CD14-positive monocyte (primary cell): ENCODE measurements at regions not wholly inside any gene's neighbourhood (a gene's known extent, or its start where the extent isn't known, plus 50 kb on each side); places are given as distances from the start of the nearest gene placed in this dataset.

ENCODE experiments used
- DNase-seq, 3 donors: peaks; one replicate each; pipeline ENCODE4 v3.0.0-alpha.2; 2011 to 2022
- H2AFZ ChIP-seq: 2 replicates; pipeline ENCODE4 v1.6.0; 2012; ENCODE audit warnings: mild to moderate bottlenecking, low read depth, low read length, inconsistent platforms; ENCODE audit not compliant: insufficient read depth, poor library complexity, severe bottlenecking
- H3K27ac ChIP-seq, 2 donors: 1 replicate in 1 of 2; 2 replicates in 1 of 2; pipeline ENCODE4 v1.5.1; 2012 to 2013; ENCODE audit warnings: low read length in 2 of 2, control low read depth in 1 of 2, inconsistent platforms in 1 of 2, low read depth in 1 of 2, mild to moderate bottlenecking in 1 of 2
- H3K27me3 ChIP-seq, 2 donors: one replicate each; pipeline versions ENCODE4 v1.6.0 to v1.6.1; 2011 to 2013; ENCODE audit warnings: low read length in 2 of 2; ENCODE audit not compliant: control insufficient read depth in 2 of 2, insufficient read depth in 2 of 2
- H3K36me3 ChIP-seq, 2 donors: replicated peaks in 1 of 2; 1 replicate in 1 of 2; 2 replicates in 1 of 2; pipeline versions ENCODE4 v1.5.1 to v1.6.1; 2012 to 2013; ENCODE audit warnings: low read length in 2 of 2, control low read depth in 1 of 2, inconsistent platforms in 1 of 2, mild to moderate bottlenecking in 1 of 2; ENCODE audit not compliant: insufficient read depth in 2 of 2, control insufficient read depth in 1 of 2
- H3K4me1 ChIP-seq, 2 donors: 1 replicate in 1 of 2; 2 replicates in 1 of 2; pipeline versions ENCODE4 v1.5.1 to v1.6.1; 2012 to 2013; ENCODE audit warnings: low read length in 2 of 2, control low read depth in 1 of 2, inconsistent platforms in 1 of 2, mild to moderate bottlenecking in 1 of 2, moderate library complexity in 1 of 2; ENCODE audit not compliant: insufficient read depth in 2 of 2, control insufficient read depth in 1 of 2
- H3K4me2 ChIP-seq: replicated peaks from 2 replicates; pipeline ENCODE3; 2012; ENCODE audit warnings: low read length, moderate library complexity, mild to moderate bottlenecking; ENCODE audit not compliant: poor library complexity, severe bottlenecking; ENCODE audit errors: extremely low read depth
- H3K4me3 ChIP-seq, 3 experiments: fragments of 200-600 bp in 1 of 3; sonication (generic) in 1 of 3; replicated peaks in 1 of 3; 1 replicate in 2 of 3; 2 replicates in 1 of 3; pipeline ENCODE4 v1.5.1; 2011 to 2013; ENCODE audit warnings: low read length in 3 of 3, mild to moderate bottlenecking in 3 of 3, control low read depth in 2 of 3, low read depth in 2 of 3, inconsistent platforms in 1 of 3, moderate library complexity in 1 of 3
- H3K79me2 ChIP-seq: 2 replicates; pipeline ENCODE4 v1.6.0; 2012; ENCODE audit warnings: mild to moderate bottlenecking, control low read depth, inconsistent platforms, low read length, moderate library complexity; ENCODE audit not compliant: insufficient read depth
- H3K9ac ChIP-seq: 2 replicates; pipeline ENCODE4 v1.6.0; 2017; ENCODE audit warnings: low read length, mild to moderate bottlenecking; ENCODE audit not compliant: insufficient read depth, poor library complexity, severe bottlenecking
- H3K9me3 ChIP-seq, 2 donors: replicated peaks in 1 of 2; 1 replicate in 1 of 2; 2 replicates in 1 of 2; pipeline versions ENCODE4 v1.5.1 to v1.6.1; 2012 to 2013; ENCODE audit warnings: low read length in 2 of 2, control low read depth in 1 of 2; ENCODE audit not compliant: control insufficient read depth in 1 of 2, insufficient read depth in 1 of 2
- H4K20me1 ChIP-seq: 2 replicates; pipeline ENCODE4 v1.6.0; 2012; ENCODE audit warnings: mild to moderate bottlenecking, low read length, control low read depth, moderate library complexity; ENCODE audit not compliant: insufficient read depth
- H3K27ac Mint-ChIP-seq, 7 donors: one replicate each; pipeline ENCODE4 v1.8.0; 2020; ENCODE audit warnings: mild to moderate bottlenecking in 7 of 7, mixed read lengths in 7 of 7, moderate library complexity in 6 of 7, inconsistent platforms in 2 of 7
- H3K27me3 Mint-ChIP-seq, 3 donors: one replicate each; pipeline ENCODE4 v1.8.0; 2021 to 2022; ENCODE audit warnings: low read depth in 3 of 3, mild to moderate bottlenecking in 3 of 3, mixed read lengths in 3 of 3, moderate library complexity in 3 of 3, inconsistent platforms in 1 of 3
- H3K36me3 Mint-ChIP-seq, 2 donors: one replicate each; pipeline ENCODE4 v1.8.0; 2020; ENCODE audit warnings: mixed read lengths in 2 of 2, inconsistent platforms in 1 of 2, mild to moderate bottlenecking in 1 of 2
- H3K4me1 Mint-ChIP-seq: one replicate; pipeline ENCODE4 v1.8.0; 2020; ENCODE audit warnings: mild to moderate bottlenecking, mixed read lengths
- H3K4me3 Mint-ChIP-seq, 2 donors: one replicate each; pipeline ENCODE4 v1.8.0; 2020; ENCODE audit warnings: mild to moderate bottlenecking in 2 of 2, mixed read lengths in 2 of 2, moderate library complexity in 1 of 2
- H3K9me3 Mint-ChIP-seq, 7 donors: one replicate each; pipeline ENCODE4 v1.8.0; 2020 to 2022; ENCODE audit warnings: mixed read lengths in 7 of 7, mild to moderate bottlenecking in 6 of 7, moderate library complexity in 6 of 7, inconsistent platforms in 2 of 7
- CTCF ChIP-seq: fragments of 200-600 bp; IDR thresholded peaks from one replicate; pipeline ENCODE4 v1.8.0; 2022; ENCODE audit warnings: antibody characterized with exemption, mild to moderate bottlenecking
- WGBS: methylation state at CpG from one replicate; pipeline ENCODE4 v1.1.5; 2013; ENCODE audit warnings: missing lambda C conversion rate; ENCODE audit not compliant: insufficient coverage; 5-methylcytosine and 5-hydroxymethylcytosine counted together
- intact Hi-C, 2 donors: fragments of 100-400 bp; cut with micrococcal nuclease; formaldehyde crosslinking; loops; one replicate each; pipeline versions ENCODE4 v1.15.0 to v1.15.1; 2023

GRCh38 chr6:16819752-16820151 is 58.5 kb upstream of the ATXN1 start:
- intact Hi-C loops = no loop called here
- DNase-seq = no peak
- H3K79me2 ChIP-seq = no peaks in the 10 kb centered on the region
- Mint-ChIP-seq H3K36me3 (no peaks in the 10 kb centered on the region), H3K27ac (no peak overlapping the region), H3K9me3 (peaks cover 0 to 8% (median under 1%) of the 10 kb centered on the region in 7 donors), H3K4me3 (no peak overlapping the region), H3K27me3 (peaks cover 7 to 9% (median 9%) of the 10 kb centered on the region in 3 donors), H3K4me1 (peaks cover 7% of the 10 kb centered on the region)
- H3K27me3 ChIP-seq = no peaks in the 10 kb centered on the region
- H3K4me3 ChIP-seq = no peak overlapping the region
- no peak for TF ChIP-seq CTCF
- H3K36me3 ChIP-seq = no peaks in the 10 kb centered on the region
- no peak overlapping the region for H3K27ac ChIP-seq
- H4K20me1 ChIP-seq = no peaks in the 10 kb centered on the region
- no peak overlapping the region for H3K4me2 ChIP-seq
- peaks cover 8 to 16% of the 10 kb centered on the region in 2 donors for H3K4me1 ChIP-seq
- H2AFZ ChIP-seq = no peak overlapping the region
- 100% methylated on average over 1 of the region's 3 CpGs for WGBS
- H3K9ac ChIP-seq = no peak overlapping the region
- H3K9me3 ChIP-seq = no peaks in the 10 kb centered on the region

GRCh38 chr6:16818992-16819626 is 57.8 kb upstream of the ATXN1 start:
- intact Hi-C loops = no loop called here
- H3K9me3 ChIP-seq = peaks cover 3 to 6% of the 10 kb centered on the region in 2 donors
- Mint-ChIP-seq H3K4me3 (no peak overlapping the region), H3K36me3 (no peaks in the 10 kb centered on the region), H3K9me3 (peaks cover under 1 to 11% (median 7%) of the 10 kb centered on the region in 7 donors), H3K27ac (no peak overlapping the region), H3K4me1 (peaks cover 1% of the 10 kb centered on the region), H3K27me3 (peaks cover 7 to 9% (median 9%) of the 10 kb centered on the region in 3 donors)
- peaks cover 2 to 10% of the 10 kb centered on the region in 2 donors for H3K4me1 ChIP-seq
- no peak for DNase-seq
- no peaks in the 10 kb centered on the region for H3K36me3 ChIP-seq
- no peaks in the 10 kb centered on the region for H3K79me2 ChIP-seq
- no peak for TF ChIP-seq CTCF
- no peak overlapping the region for H3K4me3 ChIP-seq
- no peak overlapping the region for H3K4me2 ChIP-seq
- H4K20me1 ChIP-seq = no peaks in the 10 kb centered on the region
- 80% methylated on average over 1 of the region's 5 CpGs for WGBS
- H2AFZ ChIP-seq = no peak overlapping the region
- H3K27me3 ChIP-seq = no peaks in the 10 kb centered on the region
- H3K27ac ChIP-seq = no peak overlapping the region
- no peak overlapping the region for H3K9ac ChIP-seq
